Medulla oblongata (tissue), 1 donor: ENCODE measurements at regions not wholly inside any gene's neighbourhood (a gene's known extent, or its start where the extent isn't known, plus 50 kb on each side); places are given as distances from the start of the nearest gene placed in this dataset.

Experiments used
- DNase-seq: peaks from one replicate; pipeline ENCODE4 v3.0.0-alpha.2; 2015; ENCODE audit errors: extremely low spot score

GRCh38 chr21:15370462-15370975, 305.7 kb upstream of the NRIP1 start:
- DNase-seq = no peak

- DNase-seq = no peak
These were observed 309.1 kb upstream of the NRIP1 start for GRCh38 chr21:15373941-15374340.

GRCh38 chr21:15379776-15380175, 315.0 kb upstream of the NRIP1 start:
- no peak for DNase-seq

GRCh38 chr21:15383588-15383987, 318.8 kb upstream of the NRIP1 start:
- no peak for DNase-seq

- DNase-seq = no peak
These were observed 325.2 kb upstream of the NRIP1 start for GRCh38 chr21:15390049-15390448.

- no peak for DNase-seq
These were observed 332.5 kb upstream of the NRIP1 start for GRCh38 chr21:15397258-15397657.

- DNase-seq = no peak
These were observed 328.9 kb upstream of the USP25 start for GRCh38 chr21:15400905-15401304.

GRCh38 chr21:15401331-15401730, 328.5 kb upstream of the USP25 start:
- no peak for DNase-seq

GRCh38 chr21:15405214-15405613, 324.6 kb upstream of the USP25 start:
- no peak for DNase-seq

- no peak for DNase-seq
These were observed 323.0 kb upstream of the USP25 start for GRCh38 chr21:15406791-15407190.

GRCh38 chr21:15407585-15407984, 322.2 kb upstream of the USP25 start:
- DNase-seq = no peak

- DNase-seq = no peak
These were observed 321.7 kb upstream of the USP25 start for GRCh38 chr21:15408089-15408488.

GRCh38 chr21:15409031-15409430, 320.8 kb upstream of the USP25 start:
- DNase-seq = no peak

GRCh38 chr21:15410853-15411252, 318.9 kb upstream of the USP25 start:
- no peak for DNase-seq

GRCh38 chr21:15414057-15414456, 315.7 kb upstream of the USP25 start:
- DNase-seq = peak; percentile 3

GRCh38 chr21:15415541-15416261, 314.1 kb upstream of the USP25 start:
- DNase-seq = no peak

GRCh38 chr21:15421441-15421881, 308.3 kb upstream of the USP25 start:
- no peak for DNase-seq

GRCh38 chr21:15421947-15422346, 307.8 kb upstream of the USP25 start:
- DNase-seq = no peak

GRCh38 chr21:15422783-15423182, 307.0 kb upstream of the USP25 start:
- DNase-seq = no peak

- DNase-seq = no peak
These were observed 305.9 kb upstream of the USP25 start for GRCh38 chr21:15423676-15424445.

- no peak for DNase-seq
These were observed 304.7 kb upstream of the USP25 start for GRCh38 chr21:15425049-15425448.

- DNase-seq = no peak
These were observed 299.8 kb upstream of the USP25 start for GRCh38 chr21:15430023-15430422.

GRCh38 chr21:15430577-15430976, 299.2 kb upstream of the USP25 start:
- no peak for DNase-seq
